OCI-LY1 (cell line): ENCODE measurements at regions not wholly inside any gene's neighbourhood (a gene's known extent, or its start where the extent isn't known, plus 50 kb on each side); places are given as distances from the start of the nearest gene placed in this dataset.

Experiments used
- H2AFZ ChIP-seq: fragments of 200-600 bp; sonication (generic), shearing (Covaris generic); 2 replicates; pipeline ENCODE4 v1.6.0; 2014; ENCODE audit warnings: antibody characterized with exemption, mild to moderate bottlenecking, low read length
- H3F3A ChIP-seq: fragments of 200-600 bp; sonication (generic), shearing (Covaris generic); 2 replicates; pipeline ENCODE4 v1.6.0; 2014; ENCODE audit warnings: mild to moderate bottlenecking, antibody characterized with exemption, low read length, moderate library complexity; ENCODE audit not compliant: insufficient read depth
- H3K27ac ChIP-seq: fragments of 200-600 bp; sonication (generic); 2 replicates; pipeline ENCODE4 v1.5.1; 2014; ENCODE audit warnings: low read length, mixed run types, mild to moderate bottlenecking, low read depth; ENCODE audit not compliant: poor library complexity, severe bottlenecking
- H3K27me3 ChIP-seq: fragments of 200-600 bp; sonication (generic); 2 replicates; pipeline ENCODE4 v1.6.0; 2014; ENCODE audit warnings: antibody characterized with exemption, mild to moderate bottlenecking, low read length, moderate library complexity; ENCODE audit not compliant: insufficient read depth
- H3K36me3 ChIP-seq: fragments of 200-600 bp; sonication (generic); 2 replicates; pipeline ENCODE4 v1.6.1; 2014; ENCODE audit warnings: mild to moderate bottlenecking, antibody characterized with exemption, low read length, moderate library complexity, mixed read lengths; ENCODE audit not compliant: insufficient read depth
- H3K4me1 ChIP-seq: fragments of 200-600 bp; sonication (generic); 2 replicates; pipeline ENCODE4 v1.5.1; 2014; ENCODE audit warnings: mild to moderate bottlenecking, low read length, moderate library complexity; ENCODE audit not compliant: insufficient read depth, severe bottlenecking
- H3K4me2 ChIP-seq: fragments of 200-600 bp; sonication (generic), shearing (Covaris generic); 2 replicates; pipeline ENCODE4 v1.6.1; 2014; ENCODE audit warnings: low read length
- H3K4me3 ChIP-seq: fragments of 200-600 bp; sonication (generic); 2 replicates; pipeline ENCODE4 v1.5.1; 2014; ENCODE audit warnings: low read length, low read depth, mild to moderate bottlenecking, mixed read lengths; ENCODE audit not compliant: poor library complexity, severe bottlenecking
- H3K79me2 ChIP-seq: fragments of 200-600 bp; shearing (Covaris generic); 2 replicates; pipeline ENCODE4 v1.6.1; 2016; ENCODE audit warnings: mixed run types, low read length, mixed read lengths; ENCODE audit not compliant: insufficient read depth
- H3K9ac ChIP-seq: fragments of 200-600 bp; sonication (generic), shearing (Covaris generic); 2 replicates; pipeline ENCODE4 v1.6.1; 2014; ENCODE audit warnings: mild to moderate bottlenecking, low read length, mixed read lengths
- H3K9me2 ChIP-seq: fragments of 200-600 bp; sonication (generic), shearing (Covaris generic); 2 replicates; pipeline ENCODE4 v1.6.1; 2014; ENCODE audit warnings: low read depth, mild to moderate bottlenecking, low read length, mixed read lengths
- H3K9me3 ChIP-seq: fragments of 200-600 bp; shearing (Covaris generic); 2 replicates; pipeline ENCODE4 v1.6.1; 2014; ENCODE audit warnings: low read length, mixed read lengths
- H4K20me1 ChIP-seq: fragments of 200-600 bp; sonication (generic), shearing (Covaris generic); 2 replicates; pipeline ENCODE4 v1.6.0; 2016; ENCODE audit warnings: mild to moderate bottlenecking, low read length; ENCODE audit not compliant: insufficient read depth
- EZH2 ChIP-seq: fragments of 200-600 bp; sonication (generic), shearing (Covaris generic); IDR thresholded peaks from 2 replicates; pipeline ENCODE4 v1.8.0; 2017; ENCODE audit warnings: borderline replicate concordance, mixed run types, mild to moderate bottlenecking, antibody characterized with exemption, low read length, moderate library complexity, mixed read lengths
- TF ChIP-seq, protein P1 (sequence below): fragments of 200-600 bp; sonication (generic), shearing (Covaris generic); IDR thresholded peaks from 2 replicates; pipeline ENCODE4 v1.5.1; 2017; ENCODE audit warnings: mild to moderate bottlenecking, antibody characterized with exemption, low read length, moderate library complexity, mixed read lengths

DNA sequence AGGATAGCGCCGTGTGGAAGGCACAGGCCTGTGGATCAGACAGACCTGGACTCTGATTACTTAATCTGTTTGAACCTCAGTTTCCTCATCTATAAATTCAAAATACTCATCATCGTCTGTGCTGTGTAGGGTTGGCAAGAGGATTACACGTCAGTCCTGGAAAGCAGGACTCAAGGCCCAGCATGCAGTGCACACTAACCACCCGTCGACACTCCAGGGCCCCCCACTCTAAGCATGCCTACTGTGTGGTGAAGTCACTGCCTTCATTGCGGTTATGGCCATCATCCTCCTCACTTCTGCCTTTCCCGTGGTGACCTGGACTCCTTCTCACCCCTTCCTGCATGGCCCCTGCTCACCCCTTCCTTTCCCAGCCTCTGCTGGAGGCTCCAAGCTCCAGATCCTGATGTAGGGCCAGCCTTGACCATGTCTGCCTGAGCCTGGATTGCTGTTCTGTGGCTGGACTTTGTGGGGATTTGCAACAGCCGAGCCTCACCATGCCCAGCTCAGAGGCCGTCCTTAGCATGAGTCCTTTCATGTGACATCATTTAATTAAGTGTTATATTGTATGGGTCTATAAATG is 1158.0 kb downstream of the TBC1D22A start:
- H3K9ac ChIP-seq = no peak overlapping the region; the same call in 1 of the 2 replicates
- peak overlapping the region; percentile 100 for H3K27ac ChIP-seq
- no peak overlapping the region for H2AFZ ChIP-seq

DNA sequence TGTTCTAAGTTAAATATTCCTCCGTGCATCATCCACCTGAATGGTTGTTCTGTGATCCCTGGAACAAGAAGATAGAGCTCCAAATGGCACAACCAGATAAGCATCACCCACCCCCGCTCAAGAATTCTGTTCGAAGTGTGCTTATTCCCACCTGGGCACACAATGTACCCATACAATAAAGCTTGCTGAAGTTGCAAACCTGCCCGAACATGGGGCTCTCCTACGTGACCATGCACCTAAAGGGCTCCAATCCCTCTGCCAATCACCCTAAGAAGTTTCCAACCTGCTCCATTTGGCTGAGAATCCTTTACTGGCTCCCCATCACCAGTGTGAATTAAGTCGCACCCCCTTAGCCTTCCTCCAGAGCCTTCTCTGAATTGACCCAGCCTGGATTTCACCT is 1157.4 kb downstream of the TBC1D22A start:
- Histone ChIP-seq H3K4me2 (peak overlapping the region; percentile 66; the same call in 1 of the 2 replicates), H3K36me3 (no peaks in the 10 kb centered on the region; the same call in 1 of the 2 replicates), H3K9ac (peak overlapping the region; percentile 79), H2AFZ (no peak overlapping the region), H4K20me1 (no peaks in the 10 kb centered on the region), H3K27ac (peak overlapping the region; percentile 100), H3F3A (no peaks in the 10 kb centered on the region), H3K4me3 (no peak overlapping the region), H3K79me2 (no peaks in the 10 kb centered on the region), H3K4me1 (peaks cover 71% of the 10 kb centered on the region), H3K9me3 (no peaks in the 10 kb centered on the region), H3K27me3 (no peaks in the 10 kb centered on the region), H3K9me2 (no peaks in the 10 kb centered on the region)
- TF ChIP-seq, protein P1, sequence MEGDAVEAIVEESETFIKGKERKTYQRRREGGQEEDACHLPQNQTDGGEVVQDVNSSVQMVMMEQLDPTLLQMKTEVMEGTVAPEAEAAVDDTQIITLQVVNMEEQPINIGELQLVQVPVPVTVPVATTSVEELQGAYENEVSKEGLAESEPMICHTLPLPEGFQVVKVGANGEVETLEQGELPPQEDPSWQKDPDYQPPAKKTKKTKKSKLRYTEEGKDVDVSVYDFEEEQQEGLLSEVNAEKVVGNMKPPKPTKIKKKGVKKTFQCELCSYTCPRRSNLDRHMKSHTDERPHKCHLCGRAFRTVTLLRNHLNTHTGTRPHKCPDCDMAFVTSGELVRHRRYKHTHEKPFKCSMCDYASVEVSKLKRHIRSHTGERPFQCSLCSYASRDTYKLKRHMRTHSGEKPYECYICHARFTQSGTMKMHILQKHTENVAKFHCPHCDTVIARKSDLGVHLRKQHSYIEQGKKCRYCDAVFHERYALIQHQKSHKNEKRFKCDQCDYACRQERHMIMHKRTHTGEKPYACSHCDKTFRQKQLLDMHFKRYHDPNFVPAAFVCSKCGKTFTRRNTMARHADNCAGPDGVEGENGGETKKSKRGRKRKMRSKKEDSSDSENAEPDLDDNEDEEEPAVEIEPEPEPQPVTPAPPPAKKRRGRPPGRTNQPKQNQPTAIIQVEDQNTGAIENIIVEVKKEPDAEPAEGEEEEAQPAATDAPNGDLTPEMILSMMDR = no peak
- TF ChIP-seq EZH2 = no peak

More for the DNA sequence above, 1158.0 kb downstream of the TBC1D22A start:
- H4K20me1 ChIP-seq = no peaks in the 10 kb centered on the region
- H3K9me3 ChIP-seq = no peaks in the 10 kb centered on the region
- TF ChIP-seq EZH2 = no peak
- TF ChIP-seq, protein P1 = no peak
- H3K4me3 ChIP-seq = no peak overlapping the region
- no peaks in the 10 kb centered on the region for H3K79me2 ChIP-seq
- no peaks in the 10 kb centered on the region; the same call in 1 of the 2 replicates for H3K36me3 ChIP-seq
- no peaks in the 10 kb centered on the region for H3F3A ChIP-seq
- no peak overlapping the region for H3K4me2 ChIP-seq
- peaks cover 66% of the 10 kb centered on the region for H3K4me1 ChIP-seq
- no peaks in the 10 kb centered on the region for H3K27me3 ChIP-seq
- H3K9me2 ChIP-seq = no peaks in the 10 kb centered on the region

GRCh38 chr22:47919001-47919441 is 1156.6 kb downstream of the TBC1D22A start:
- H3K36me3 ChIP-seq = no peaks in the 10 kb centered on the region; the same call in 1 of the 2 replicates
- no peak for TF ChIP-seq EZH2
- TF ChIP-seq, protein P1 = no peak
- H3K4me2 ChIP-seq = peak overlapping the region; percentile 66
- peak overlapping the region; percentile 79 for H3K9ac ChIP-seq
- peak overlapping the region; percentile 100 for H3K27ac ChIP-seq
- H3K79me2 ChIP-seq = no peaks in the 10 kb centered on the region
- no peaks in the 10 kb centered on the region for H4K20me1 ChIP-seq
- H3F3A ChIP-seq = no peaks in the 10 kb centered on the region
- peaks cover 74% of the 10 kb centered on the region for H3K4me1 ChIP-seq
- H3K27me3 ChIP-seq = no peaks in the 10 kb centered on the region
- H3K9me2 ChIP-seq = no peaks in the 10 kb centered on the region
- H3K9me3 ChIP-seq = no peaks in the 10 kb centered on the region
- H3K4me3 ChIP-seq = peak overlapping the region; percentile 11
- peak overlapping the region; percentile 18; the same call in 1 of the 2 replicates for H2AFZ ChIP-seq
